ENCODE measurements at regions not wholly inside any gene's neighbourhood (a gene's known extent, or its start where the extent isn't known, plus 50 kb on each side); places are given as distances from the start of the nearest gene placed in this dataset.

DNA sequence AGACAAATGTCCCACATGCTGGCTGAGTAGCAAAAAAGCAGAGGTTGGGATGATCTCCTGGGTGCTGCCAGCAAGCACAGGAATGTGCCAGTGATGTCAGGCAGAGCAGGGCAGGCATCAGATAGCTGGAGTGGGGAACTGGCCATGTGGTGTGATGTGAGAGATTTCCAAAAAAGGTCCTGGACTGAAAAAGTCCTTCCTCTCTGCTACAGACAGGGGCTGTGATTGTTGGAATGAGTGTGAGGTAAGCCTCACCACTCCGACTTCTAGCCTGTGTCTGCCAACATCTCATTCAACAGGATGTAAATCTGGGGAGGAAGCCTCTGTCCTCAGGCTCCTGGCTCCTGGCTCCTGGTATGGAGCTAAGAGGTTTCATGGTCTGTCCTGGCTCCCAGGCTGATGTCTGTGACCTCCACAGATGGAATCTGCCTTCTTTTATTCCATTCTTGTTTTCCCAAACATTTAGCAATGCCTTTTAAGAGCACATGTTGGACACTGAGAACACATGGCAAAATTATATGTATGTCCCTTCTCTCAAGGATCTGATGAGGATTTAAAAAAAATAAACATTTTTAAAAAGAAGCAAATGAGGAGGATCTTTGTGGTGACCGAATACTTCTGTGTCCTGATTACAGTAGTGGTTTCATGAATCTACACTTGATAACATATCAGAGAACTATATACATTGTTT is 50.1 kb upstream of the STK38L start:
- H3K27me3 ChIP-seq: no peaks in the 10 kb centered on the region
- no peaks in the 10 kb centered on the region for H3K36me3 ChIP-seq
- TF ChIP-seq, protein P1, sequence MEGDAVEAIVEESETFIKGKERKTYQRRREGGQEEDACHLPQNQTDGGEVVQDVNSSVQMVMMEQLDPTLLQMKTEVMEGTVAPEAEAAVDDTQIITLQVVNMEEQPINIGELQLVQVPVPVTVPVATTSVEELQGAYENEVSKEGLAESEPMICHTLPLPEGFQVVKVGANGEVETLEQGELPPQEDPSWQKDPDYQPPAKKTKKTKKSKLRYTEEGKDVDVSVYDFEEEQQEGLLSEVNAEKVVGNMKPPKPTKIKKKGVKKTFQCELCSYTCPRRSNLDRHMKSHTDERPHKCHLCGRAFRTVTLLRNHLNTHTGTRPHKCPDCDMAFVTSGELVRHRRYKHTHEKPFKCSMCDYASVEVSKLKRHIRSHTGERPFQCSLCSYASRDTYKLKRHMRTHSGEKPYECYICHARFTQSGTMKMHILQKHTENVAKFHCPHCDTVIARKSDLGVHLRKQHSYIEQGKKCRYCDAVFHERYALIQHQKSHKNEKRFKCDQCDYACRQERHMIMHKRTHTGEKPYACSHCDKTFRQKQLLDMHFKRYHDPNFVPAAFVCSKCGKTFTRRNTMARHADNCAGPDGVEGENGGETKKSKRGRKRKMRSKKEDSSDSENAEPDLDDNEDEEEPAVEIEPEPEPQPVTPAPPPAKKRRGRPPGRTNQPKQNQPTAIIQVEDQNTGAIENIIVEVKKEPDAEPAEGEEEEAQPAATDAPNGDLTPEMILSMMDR (IDR thresholded peaks at IDR 0.05): peak in 1 of 4 experiments; percentile 31
- peak; percentile 16 to 37 for TF ChIP-seq POLR2A (IDR thresholded peaks at IDR 0.05)
- H3K27ac ChIP-seq: peak overlapping the region; percentile 64 to 71
- H3K4me1 ChIP-seq: no peaks in the 10 kb centered on the region
- intact Hi-C loops (cut with DNase I; ENCODE audit: low total_unique reads): no loop called here
- H3K9me3 ChIP-seq: no peaks in the 10 kb centered on the region
- H3K4me3 ChIP-seq: no peak overlapping the region
- DNase-seq: peak; percentile 49 to 70

Measured in uterus (tissue), 3 donors.